B cell (primary cell): ENCODE measurements at regions not wholly inside any gene's neighbourhood (a gene's known extent, or its start where the extent isn't known, plus 50 kb on each side); places are given as distances from the start of the nearest gene placed in this dataset.

ENCODE experiments used
- EZH2 ChIP-seq: IDR thresholded peaks from 2 replicates; pipeline ENCODE4 v1.6.1; 2012; ENCODE audit warnings: borderline replicate concordance, low read depth, mild to moderate bottlenecking, moderate library complexity, low read length; ENCODE audit not compliant: insufficient read depth, poor library complexity, severe bottlenecking
- TF ChIP-seq, protein P1 (sequence below): fragments of 200-600 bp; IDR thresholded peaks from one replicate; pipeline ENCODE4 v1.8.0; 2022; ENCODE audit warnings: antibody characterized with exemption, mild to moderate bottlenecking

DNA sequence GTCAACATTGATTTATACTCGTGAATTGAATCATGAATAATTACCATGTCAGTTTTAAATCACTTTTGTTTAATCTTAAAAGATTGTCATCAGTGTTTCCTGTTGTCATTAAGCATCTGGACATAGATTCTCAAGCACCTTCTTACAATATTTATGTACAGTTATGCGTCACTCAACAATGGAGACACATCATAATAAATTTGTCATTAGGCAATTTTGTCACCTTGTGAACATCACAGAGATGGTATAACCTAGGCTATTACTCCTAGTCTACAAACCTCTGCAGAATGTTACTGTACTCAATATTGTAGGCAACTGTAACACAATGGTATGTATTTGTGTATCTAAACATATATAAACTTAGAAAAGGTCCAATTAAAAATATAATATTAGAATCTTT lies 2130.9 kb upstream of the PCDH20 start:
- TF ChIP-seq, protein P1, sequence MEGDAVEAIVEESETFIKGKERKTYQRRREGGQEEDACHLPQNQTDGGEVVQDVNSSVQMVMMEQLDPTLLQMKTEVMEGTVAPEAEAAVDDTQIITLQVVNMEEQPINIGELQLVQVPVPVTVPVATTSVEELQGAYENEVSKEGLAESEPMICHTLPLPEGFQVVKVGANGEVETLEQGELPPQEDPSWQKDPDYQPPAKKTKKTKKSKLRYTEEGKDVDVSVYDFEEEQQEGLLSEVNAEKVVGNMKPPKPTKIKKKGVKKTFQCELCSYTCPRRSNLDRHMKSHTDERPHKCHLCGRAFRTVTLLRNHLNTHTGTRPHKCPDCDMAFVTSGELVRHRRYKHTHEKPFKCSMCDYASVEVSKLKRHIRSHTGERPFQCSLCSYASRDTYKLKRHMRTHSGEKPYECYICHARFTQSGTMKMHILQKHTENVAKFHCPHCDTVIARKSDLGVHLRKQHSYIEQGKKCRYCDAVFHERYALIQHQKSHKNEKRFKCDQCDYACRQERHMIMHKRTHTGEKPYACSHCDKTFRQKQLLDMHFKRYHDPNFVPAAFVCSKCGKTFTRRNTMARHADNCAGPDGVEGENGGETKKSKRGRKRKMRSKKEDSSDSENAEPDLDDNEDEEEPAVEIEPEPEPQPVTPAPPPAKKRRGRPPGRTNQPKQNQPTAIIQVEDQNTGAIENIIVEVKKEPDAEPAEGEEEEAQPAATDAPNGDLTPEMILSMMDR, result no peak
- TF ChIP-seq EZH2, result no peak
